TTC549 (cell line): ENCODE measurements at regions not wholly inside any gene's neighbourhood (a gene's known extent, or its start where the extent isn't known, plus 50 kb on each side); places are given as distances from the start of the nearest gene placed in this dataset.

Source experiments
- FAIRE-seq: peaks from 2 replicates; lab custom pipeline; 2012; peaks lifted over from hg19 to GRCh38; lab: Jason Lieb, UNC

DNA sequence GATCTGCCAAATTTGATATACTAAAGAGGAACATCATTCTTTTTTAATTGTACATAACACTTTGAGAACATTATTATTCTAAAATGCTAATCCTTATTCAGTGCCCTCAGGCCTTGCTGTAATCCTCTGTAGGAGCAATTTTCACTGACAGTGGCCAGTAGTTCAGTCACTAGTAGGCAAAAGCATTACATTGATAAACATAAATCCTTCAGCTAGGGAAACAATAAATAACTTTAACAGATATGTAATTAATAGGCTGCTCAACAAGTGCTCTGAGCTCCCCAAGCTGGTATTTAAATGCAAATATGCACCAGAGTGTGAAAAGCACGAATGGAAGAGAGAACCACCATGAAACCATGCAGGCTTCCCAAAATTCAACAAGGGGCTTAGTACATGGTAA is 77.7 kb upstream of the FAM47C start:
- no peak for FAIRE-seq

DNA sequence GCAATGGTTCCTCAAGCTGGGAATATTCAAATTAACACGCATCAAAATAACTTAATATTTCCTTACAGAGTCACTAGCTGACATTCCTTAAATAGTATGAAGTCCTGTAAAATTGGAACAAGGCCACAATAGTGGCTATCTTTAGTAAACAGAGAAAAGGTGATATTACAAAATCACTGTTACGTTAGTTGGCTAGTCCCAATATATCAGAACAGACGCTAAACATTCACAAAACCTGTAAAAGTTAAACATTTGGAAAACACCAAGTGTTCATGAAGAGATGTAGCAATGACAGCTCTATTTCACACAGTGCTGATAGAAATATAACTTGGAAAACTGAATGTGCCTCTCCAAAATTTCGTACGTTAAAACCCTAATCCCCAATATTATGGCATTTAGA is 61.0 kb upstream of the FAM47C start:
- no peak for FAIRE-seq

DNA sequence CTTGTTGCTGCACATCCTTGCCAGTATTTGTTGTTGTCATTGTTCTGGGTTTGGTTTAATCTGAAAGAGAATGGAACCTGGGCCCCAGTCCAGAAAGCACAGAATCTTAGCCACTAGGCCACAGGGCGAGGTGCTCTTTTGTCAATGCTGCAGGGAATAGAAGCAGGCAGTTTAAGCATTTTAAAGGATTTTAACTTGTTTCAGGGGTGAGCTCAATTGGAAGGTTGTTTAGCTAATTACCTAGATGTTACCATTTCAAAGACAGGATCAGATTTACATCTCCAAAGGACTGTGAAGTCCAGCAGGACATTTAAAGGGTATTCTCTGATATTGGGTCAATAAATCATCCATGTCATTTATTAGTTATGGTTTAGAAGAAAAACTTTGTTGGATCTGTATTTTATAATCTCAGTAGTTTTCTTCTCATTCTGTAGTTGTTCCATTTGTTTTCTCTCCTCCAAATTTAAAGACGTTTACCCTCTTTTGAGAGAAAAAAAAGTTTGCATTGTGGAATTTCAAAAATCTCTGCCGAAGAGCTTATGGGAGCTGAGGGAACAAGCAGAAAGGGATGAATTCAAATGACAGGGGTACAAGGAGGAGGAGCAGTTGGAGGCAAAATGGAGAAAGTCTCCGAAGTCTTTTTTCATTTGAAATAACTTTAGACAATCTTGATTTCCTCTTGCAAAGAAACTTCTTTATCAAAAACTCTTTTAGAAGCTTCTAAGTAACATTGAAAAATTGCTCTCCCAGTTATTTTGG is 57.5 kb upstream of the FAM47C start:
- FAIRE-seq, result no peak

DNA sequence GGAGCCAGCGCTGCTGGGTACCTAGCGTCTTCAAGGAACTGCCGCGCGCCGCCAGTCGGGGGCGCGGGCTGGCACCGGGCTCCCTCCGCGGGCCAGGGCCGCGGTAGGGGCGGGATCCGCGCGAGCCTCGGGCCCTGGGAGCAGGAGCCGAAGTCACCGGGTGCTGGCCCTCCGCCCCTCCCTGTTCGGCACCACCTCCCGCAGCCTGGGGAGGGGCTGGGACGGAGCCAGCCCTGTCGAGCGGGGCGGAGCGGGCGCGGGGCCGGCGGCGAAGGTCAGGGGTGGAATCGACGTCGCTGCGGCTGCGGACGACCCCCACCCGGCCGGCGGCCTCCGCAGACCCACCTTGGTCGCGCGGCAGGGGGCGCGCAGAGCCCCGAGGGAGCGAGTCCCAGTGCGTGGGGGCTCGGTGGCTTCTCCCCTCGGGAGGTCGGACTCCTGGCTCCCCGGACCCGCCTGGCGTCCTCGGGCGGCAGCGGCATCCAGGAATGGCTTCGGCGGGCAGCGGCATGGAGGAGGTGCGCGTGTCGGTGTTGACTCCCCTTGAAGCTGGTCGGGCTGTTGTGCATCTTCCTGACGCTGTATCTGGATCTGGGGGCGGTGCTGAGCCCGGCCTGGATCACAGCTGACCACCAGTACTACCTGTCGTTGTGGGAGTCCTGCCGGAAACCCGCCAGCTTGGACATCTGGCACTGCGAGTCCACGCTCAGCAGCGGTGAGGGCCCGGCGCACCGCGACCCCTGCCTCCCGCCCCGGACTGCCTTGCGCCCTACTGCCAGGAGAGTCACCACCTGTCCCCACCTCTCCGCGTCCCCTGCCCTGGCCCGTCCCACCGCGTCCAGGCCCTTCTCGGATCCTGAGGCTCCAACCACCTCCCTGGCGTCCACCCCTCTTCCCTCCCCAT is 50.5 kb upstream of the FAM47C start:
- FAIRE-seq, result no peak
